SU-DHL-6 (cell line): ENCODE measurements at regions not wholly inside any gene's neighbourhood (a gene's known extent, or its start where the extent isn't known, plus 50 kb on each side); places are given as distances from the start of the nearest gene placed in this dataset.

ENCODE experiments used
- H2AFZ ChIP-seq: fragments of 200-600 bp; sonication (generic); 2 replicates; pipeline ENCODE4 v1.6.1; 2014; ENCODE audit warnings: low read depth, mild to moderate bottlenecking, moderate library complexity, mixed read lengths, antibody characterized with exemption, low read length; ENCODE audit not compliant: severe bottlenecking
- H3F3A ChIP-seq: fragments of 200-600 bp; shearing (Covaris generic); 2 replicates; pipeline ENCODE4 v1.6.0; 2016; ENCODE audit warnings: antibody characterized with exemption, mild to moderate bottlenecking; ENCODE audit not compliant: insufficient read depth
- H3K27ac ChIP-seq: fragments of 200-600 bp; sonication (generic); 2 replicates; pipeline ENCODE4 v1.5.1; 2016; ENCODE audit warnings: low read depth, mild to moderate bottlenecking, low read length, moderate library complexity, mixed read lengths
- H3K27me3 ChIP-seq: fragments of 200-600 bp; sonication (generic), shearing (Covaris generic); 2 replicates; pipeline ENCODE4 v1.6.0; 2014; ENCODE audit warnings: mild to moderate bottlenecking, low read length
- H3K36me3 ChIP-seq: fragments of 200-600 bp; sonication (generic); 2 replicates; pipeline ENCODE4 v1.6.1; 2014; ENCODE audit warnings: mild to moderate bottlenecking, low read length, mixed read lengths
- H3K4me2 ChIP-seq: fragments of 300-600, 200-600 bp; shearing (Covaris generic), sonication (generic); 2 replicates; pipeline ENCODE4 v1.6.0; 2014; ENCODE audit warnings: low read length, low read depth, mild to moderate bottlenecking; ENCODE audit not compliant: poor library complexity, severe bottlenecking
- H3K4me3 ChIP-seq: fragments of 200-600 bp; sonication (generic); 2 replicates; pipeline ENCODE4 v1.5.1; 2014; ENCODE audit warnings: antibody characterized with exemption, low read length, mild to moderate bottlenecking, mixed read lengths; ENCODE audit not compliant: insufficient read depth, poor library complexity, severe bottlenecking
- H3K79me2 ChIP-seq: fragments of 200-600 bp; sonication (generic); 2 replicates; pipeline ENCODE4 v1.6.1; 2014; ENCODE audit warnings: mild to moderate bottlenecking, low read length, moderate library complexity; ENCODE audit not compliant: insufficient read depth
- H3K9ac ChIP-seq: fragments of 200-600 bp; sonication (generic); 2 replicates; pipeline ENCODE4 v1.7.0; 2014; ENCODE audit warnings: mild to moderate bottlenecking, low read length
- H3K9me2 ChIP-seq: fragments of 200-600 bp; sonication (generic); replicated peaks from 2 replicates; pipeline ENCODE4 v1.6.1; 2014; ENCODE audit warnings: low read length; ENCODE audit not compliant: insufficient read depth
- H3K9me3 ChIP-seq: fragments of 200-600 bp; sonication (generic); 2 replicates; pipeline ENCODE4 v1.6.1; 2014; ENCODE audit warnings: low read length, mixed read lengths; ENCODE audit not compliant: insufficient read depth
- H4K20me1 ChIP-seq: fragments of 200-600 bp; sonication (generic); 2 replicates; pipeline ENCODE4 v1.6.1; 2014; ENCODE audit warnings: low read depth, mild to moderate bottlenecking, antibody characterized with exemption, low read length, moderate library complexity, mixed read lengths
- CTCF ChIP-seq: fragments of 200-600 bp; sonication (generic); IDR thresholded peaks from one replicate; pipeline ENCODE4 v1.5.1; 2017; ENCODE audit warnings: antibody characterized with exemption, mild to moderate bottlenecking, low read length, moderate library complexity; ENCODE audit not compliant: insufficient read depth, poor library complexity, severe bottlenecking
- EZH2phosphoT487 ChIP-seq: fragments of 200-600 bp; sonication (generic), shearing (Covaris generic); conservative IDR thresholded peaks from 2 replicates; pipeline ENCODE4 v1.6.1; 2018; ENCODE audit warnings: mild to moderate bottlenecking, antibody characterized with exemption, low read length, moderate library complexity, mixed read lengths

GRCh38 chr1:59007820-59008598 lies 224.2 kb upstream of the JUN start:
- TF ChIP-seq CTCF (no peak), EZH2phosphoT487 (no peak)
- Histone ChIP-seq H3K4me2 (no peak overlapping the region), H3F3A (no peaks in the 10 kb centered on the region), H3K9ac (no peak overlapping the region), H3K9me3 (no peaks in the 10 kb centered on the region), H3K9me2 (no peaks in the 10 kb centered on the region), H3K27ac (no peak overlapping the region), H2AFZ (no peak overlapping the region), H3K27me3 (no peaks in the 10 kb centered on the region), H3K79me2 (no peaks in the 10 kb centered on the region), H4K20me1 (no peaks in the 10 kb centered on the region), H3K36me3 (no peaks in the 10 kb centered on the region), H3K4me3 (no peak overlapping the region)

- Histone ChIP-seq H3K79me2 (no peaks in the 10 kb centered on the region), H3K9ac (no peak overlapping the region), H2AFZ (no peak overlapping the region), H3K9me3 (no peaks in the 10 kb centered on the region), H3K27ac (no peak overlapping the region), H3K27me3 (no peaks in the 10 kb centered on the region), H3K4me3 (no peak overlapping the region), H4K20me1 (no peaks in the 10 kb centered on the region), H3F3A (no peaks in the 10 kb centered on the region), H3K4me2 (no peak overlapping the region), H3K9me2 (no peaks in the 10 kb centered on the region), H3K36me3 (no peaks in the 10 kb centered on the region)
- TF ChIP-seq CTCF (no peak), EZH2phosphoT487 (no peak)
Measured at GRCh38 chr1:59008599-59009347, 224.9 kb upstream of the JUN start.

- Histone ChIP-seq H3K9me3 (no peaks in the 10 kb centered on the region), H3K4me2 (no peak overlapping the region), H2AFZ (no peak overlapping the region)
Measured at GRCh38 chr1:59011663-59012062, 227.8 kb upstream of the JUN start.

More at GRCh38 chr1:59011663-59012062, 227.8 kb upstream of the JUN start:
- H3K9ac ChIP-seq, result no peak overlapping the region
- TF ChIP-seq EZH2phosphoT487 (no peak), CTCF (no peak)
- no peak overlapping the region for H3K4me3 ChIP-seq
- H4K20me1 ChIP-seq, result no peaks in the 10 kb centered on the region
- H3F3A ChIP-seq, result no peaks in the 10 kb centered on the region
- H3K79me2 ChIP-seq, result no peaks in the 10 kb centered on the region
- H3K27ac ChIP-seq, result no peak overlapping the region
- H3K27me3 ChIP-seq, result no peaks in the 10 kb centered on the region
- no peaks in the 10 kb centered on the region for H3K36me3 ChIP-seq
- H3K9me2 ChIP-seq, result no peaks in the 10 kb centered on the region
